K562 (cell line): ENCODE measurements at regions not wholly inside any gene's neighbourhood (a gene's known extent, or its start where the extent isn't known, plus 50 kb on each side); places are given as distances from the start of the nearest gene placed in this dataset.

Experiments used
- ATAC-seq: fragments of 200-7000 bp; cut with Tn5 transposase; 3 replicates; pipeline ENCODE4 v1.9.1; 2020; ENCODE audit warnings: moderate library complexity
- BruUV-seq: library from RNA; stranded (reverse); fragments of 400-500 nt; replicated peaks from 2 replicates; lab custom pipeline; 2021; lab: Mats Ljungman, UMichigan
- CTCF ChIA-PET: fragments of 300-600 bp; formaldehyde crosslinking; extraction: SDS; loops from one replicate; lab custom pipeline; 2021; ENCODE audit warnings: low intra/inter-chr PET ratio; lab: Yijun Ruan, JAX
- POLR2A ChIA-PET: fragments of 300-600, 350-650 bp; sonication (Branson Sonifier 250); formaldehyde crosslinking; extraction: SDS; loops from one replicate; lab custom pipeline; 2021; ENCODE audit warnings: antibody characterized with exemption, inconsistent platforms; lab: Yijun Ruan, JAX
- DNase-seq, 4 experiments: peaks; one replicate each; pipeline versions ENCODE4 v3.0.0 to v3.0.0-alpha.2; 2011 to 2018; ENCODE audit warnings: low spot score in 3 of 4, mixed read lengths in 3 of 4; ENCODE audit errors: extremely low read depth in 1 of 4
- FAIRE-seq: peaks from 2 replicates; lab custom pipeline; 2011; peaks lifted over from hg19 to GRCh38; lab: Jason Lieb, UNC
- H2AFZ ChIP-seq: 2 replicates; pipeline ENCODE4 v1.6.0; 2011; ENCODE audit warnings: low read depth, low read length, control low read depth, inconsistent platforms
- H3K27ac ChIP-seq: fragments of 200-600 bp; 3 replicates; pipeline ENCODE4 v1.8.0; 2011; ENCODE audit warnings: low read depth, mild to moderate bottlenecking, control low read depth, inconsistent platforms, low read length, moderate library complexity, mixed read lengths; ENCODE audit errors: extremely low read depth
- H3K27me3 ChIP-seq, 2 experiments: fragments of 300-600 bp in 1 of 2; 2 replicates in 1 of 2; 3 replicates in 1 of 2; pipeline versions ENCODE4 v1.6.0 to v1.8.0; 2011; ENCODE audit warnings: inconsistent platforms in 2 of 2, low read length in 2 of 2, mild to moderate bottlenecking in 1 of 2, mixed read lengths in 1 of 2, moderate library complexity in 1 of 2; ENCODE audit not compliant: control insufficient read depth in 2 of 2, insufficient read depth in 2 of 2
- H3K36me3 ChIP-seq: fragments of 300-600 bp; 3 replicates; pipeline ENCODE4 v1.8.0; 2011; ENCODE audit warnings: mild to moderate bottlenecking, low read length, inconsistent platforms; ENCODE audit not compliant: control insufficient read depth, insufficient read depth
- H3K4me1 ChIP-seq, 2 experiments: fragments of 200-600 bp in 1 of 2; replicated peaks in 1 of 2; 2 replicates in 1 of 2; 3 replicates in 1 of 2; pipeline versions ENCODE4 v1.5.1 to v1.8.0; 2011; ENCODE audit warnings: inconsistent platforms in 2 of 2, low read length in 2 of 2, mild to moderate bottlenecking in 1 of 2, mixed read lengths in 1 of 2, moderate library complexity in 1 of 2; ENCODE audit not compliant: control insufficient read depth in 2 of 2, insufficient read depth in 2 of 2
- H3K4me2 ChIP-seq: 2 replicates; pipeline ENCODE4 v1.6.1; 2011; ENCODE audit warnings: low read length, control low read depth, inconsistent platforms, mixed read lengths; ENCODE audit not compliant: insufficient read depth
- H3K4me3 ChIP-seq: fragments of 200-600 bp; sonication (generic), shearing (Covaris generic); 2 replicates; pipeline ENCODE4 v1.5.1; 2016; ENCODE audit warnings: control low read depth, inconsistent platforms
- H3K79me2 ChIP-seq: fragments of 200-600 bp; 3 replicates; pipeline ENCODE4 v1.8.0; 2011; ENCODE audit warnings: low read length, inconsistent platforms; ENCODE audit not compliant: control insufficient read depth, insufficient read depth
- H3K9ac ChIP-seq, 2 experiments: 2 replicates each; pipeline versions ENCODE4 v1.6.0 to v1.6.1; 2011; ENCODE audit warnings: low read depth in 2 of 2, low read length in 2 of 2, control low read depth in 1 of 2, inconsistent platforms in 1 of 2, mild to moderate bottlenecking in 1 of 2, mixed read lengths in 1 of 2; ENCODE audit not compliant: insufficient read depth in 1 of 2
- H3K9me1 ChIP-seq: one replicate; pipeline ENCODE4 v1.6.0; 2011; ENCODE audit warnings: inconsistent platforms, mild to moderate bottlenecking, low read length, moderate library complexity; ENCODE audit not compliant: control insufficient read depth, insufficient read depth
- H3K9me3 ChIP-seq: replicated peaks from 2 replicates; pipeline ENCODE4 v1.5.1; 2011; ENCODE audit warnings: low read depth, low read length, inconsistent platforms; ENCODE audit not compliant: control insufficient read depth, insufficient read depth
- H4K20me1 ChIP-seq: replicated peaks from 2 replicates; pipeline ENCODE4 v1.6.1; 2011; ENCODE audit warnings: low read length, inconsistent platforms, mixed read lengths; ENCODE audit not compliant: control insufficient read depth, insufficient read depth
- BDP1 ChIP-seq: IDR thresholded peaks from 3 replicates; pipeline ENCODE4 v1.6.1; 2011; ENCODE audit not compliant: insufficient read length, insufficient read depth
- BRD9 ChIP-seq: fragments of 450-650 bp; IDR thresholded peaks from 2 replicates; pipeline ENCODE4 v1.6.1; 2018; ENCODE audit warnings: low read depth; ENCODE audit not compliant: partially characterized antibody
- ESRRB ChIP-seq: fragments of 250-450 bp; sonication (Bioruptor Pico); IDR thresholded peaks from 2 replicates; pipeline ENCODE4 v1.5.0; 2020; ENCODE audit warnings: mild to moderate bottlenecking, moderate library complexity, borderline replicate concordance
- HDAC8 ChIP-seq: fragments of 450-650 bp; IDR thresholded peaks from 2 replicates; pipeline ENCODE4 v1.6.1; 2016; ENCODE audit warnings: mild to moderate bottlenecking, missing genetic modification characterization, moderate library complexity, missing compliant biosample characterization
- JUNB ChIP-seq: fragments of 450-650 bp; formaldehyde crosslinking; conservative IDR thresholded peaks from 2 replicates; pipeline ENCODE4 v1.4.0; 2020; ENCODE audit warnings: mild to moderate bottlenecking
- MTA2 ChIP-seq: fragments of 450-650 bp; IDR thresholded peaks from 2 replicates; pipeline ENCODE4 v1.6.1; 2016; ENCODE audit warnings: low read depth
- NR1H2 ChIP-seq: sonication (generic); formaldehyde crosslinking; IDR thresholded peaks from 2 replicates; pipeline ENCODE4 v1.4.0; 2020; ENCODE audit warnings: mild to moderate bottlenecking, missing genetic modification reagents
- NR2C1 ChIP-seq, 2 experiments: fragments of 450-650 bp; IDR thresholded peaks; 2 replicates each; pipeline ENCODE4 v1.6.1; 2017; ENCODE audit warnings: mild to moderate bottlenecking in 2 of 2, antibody characterized with exemption in 1 of 2, inconsistent platforms in 1 of 2, missing compliant biosample characterization in 1 of 2, missing genetic modification characterization in 1 of 2
- POLR2G ChIP-seq: fragments of 200-400 bp; formaldehyde crosslinking; IDR thresholded peaks from 2 replicates; pipeline ENCODE4 v1.6.1; 2017; ENCODE audit warnings: low read depth, mild to moderate bottlenecking, antibody characterized with exemption, low read length, moderate library complexity
- U2AF2 ChIP-seq: fragments of 200-400 bp; formaldehyde crosslinking; optimal IDR thresholded peaks from 2 replicates; pipeline ENCODE3; 2017; ENCODE audit warnings: low read depth, mild to moderate bottlenecking, low read length
- ZNF76 ChIP-seq: fragments of 250-450 bp; sonication (Bioruptor Pico); IDR thresholded peaks from 2 replicates; pipeline ENCODE4 v1.4.0; 2020; ENCODE audit warnings: mild to moderate bottlenecking, moderate library complexity, borderline replicate concordance
- WGBS: fragments of 100-300 bp; shearing (Covaris generic); methylation state at CpG from one replicate; pipeline ENCODE4 v1.1.6; 2016; ENCODE audit warnings: low coverage, mixed read lengths; ENCODE audit not compliant: insufficient coverage; ENCODE audit errors: missing lambda C conversion rate; 5-methylcytosine and 5-hydroxymethylcytosine counted together
- in situ Hi-C: fragments of 300-500 bp; cut with MboI; formaldehyde crosslinking; loops from 4 replicates; pipeline ENCODE4 v1.15.0; 2018; ENCODE audit warnings: inconsistent platforms, mixed read lengths
- intact Hi-C: fragments of 100-400 bp; cut with micrococcal nuclease; formaldehyde crosslinking; loops from 2 replicates; pipeline ENCODE4 v1.14.2; 2022
- TF ChIP-seq, protein P1 (sequence below): fragments of 250-450 bp; sonication (Bioruptor Pico); IDR thresholded peaks from 2 replicates; pipeline ENCODE4 v1.4.0; 2020
- TF ChIP-seq, protein P2 (sequence below): fragments of 250-450 bp; sonication (Bioruptor Pico); IDR thresholded peaks from 2 replicates; pipeline ENCODE4 v1.5.0; 2021; ENCODE audit warnings: mild to moderate bottlenecking, borderline replicate concordance
- TF ChIP-seq, protein P3 (sequence below): sonication (generic); formaldehyde crosslinking; IDR thresholded peaks from 2 replicates; pipeline ENCODE4 v1.8.0; 2022; ENCODE audit warnings: mild to moderate bottlenecking, missing genetic modification reagents

DNA sequence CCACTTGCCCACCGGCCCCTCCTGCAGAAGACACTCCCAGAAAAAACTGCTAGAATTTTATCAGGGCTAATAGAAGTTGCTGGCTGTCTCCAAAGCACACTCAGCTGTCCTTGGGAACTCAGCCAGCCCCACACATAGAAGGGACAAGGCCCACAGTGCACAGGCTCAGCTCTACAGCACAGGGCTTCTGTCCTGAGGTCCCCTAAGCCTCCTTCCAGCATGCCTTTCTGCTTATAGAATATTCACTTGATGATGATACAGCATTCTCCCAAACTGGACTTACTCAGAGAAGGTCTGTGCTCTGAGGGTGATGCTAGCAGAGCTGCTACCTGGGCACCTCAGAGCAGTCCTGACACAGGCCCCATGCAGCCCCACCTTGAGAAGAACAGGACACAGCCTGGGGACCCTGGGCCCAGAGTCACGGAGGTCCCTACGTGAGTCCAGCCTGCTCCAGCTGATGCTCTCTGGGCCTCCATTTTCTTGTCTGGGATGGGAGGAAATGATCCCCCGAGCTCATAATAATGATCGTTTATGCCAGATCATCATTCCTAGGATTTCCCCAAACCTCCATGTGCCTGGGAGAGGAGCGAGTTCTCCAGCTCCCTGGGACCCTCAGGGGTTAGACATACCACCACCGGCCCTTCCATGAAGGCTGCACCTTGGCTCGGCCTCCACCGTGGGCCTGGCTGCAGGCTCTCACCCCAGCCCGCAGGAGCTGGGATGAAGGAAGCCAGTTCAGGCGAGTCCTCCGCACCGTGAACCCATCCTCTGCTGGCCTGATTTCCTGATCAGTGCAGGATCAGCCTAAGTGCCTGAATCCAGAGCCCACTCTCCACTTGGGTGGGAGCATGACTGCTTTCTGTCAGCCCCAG lies 145.6 kb downstream of the ZNF248 start:
- no peaks in the 10 kb centered on the region for H3K9me3 ChIP-seq
- H3K4me1 ChIP-seq, result no peaks in the 10 kb centered on the region
- no peak for ATAC-seq
- WGBS, result 2% methylated on average over 13 of the region's 13 CpGs
- no peaks in the 10 kb centered on the region for H4K20me1 ChIP-seq
- no TSS peak for BruUV-seq
- ChIA-PET POLR2A (no interaction called here), CTCF (no interaction called here)
- no peaks in the 10 kb centered on the region for H3K36me3 ChIP-seq
- H3K9ac ChIP-seq, result no peak overlapping the region
- H3K27ac ChIP-seq, result no peak overlapping the region
- in situ Hi-C loops (no loop called here), intact Hi-C loops (no loop called here)
- no peaks in the 10 kb centered on the region for H3K9me1 ChIP-seq
- H3K4me3 ChIP-seq, result no peak overlapping the region
- H3K4me2 ChIP-seq, result no peak overlapping the region
- DNase-seq, result no peak
- no peaks in the 10 kb centered on the region for H3K79me2 ChIP-seq
- FAIRE-seq, result no peak
- no peak overlapping the region for H2AFZ ChIP-seq
- no peaks in the 10 kb centered on the region for H3K27me3 ChIP-seq
- TF ChIP-seq ZNF76, result no peak
- no peak for TF ChIP-seq JUNB
- no peak for TF ChIP-seq BRD9
- no peak for TF ChIP-seq U2AF2
- no peak for TF ChIP-seq NR1H2 (CRISPR knock-in tag)
- TF ChIP-seq POLR2G, result no peak
- TF ChIP-seq, protein P1, sequence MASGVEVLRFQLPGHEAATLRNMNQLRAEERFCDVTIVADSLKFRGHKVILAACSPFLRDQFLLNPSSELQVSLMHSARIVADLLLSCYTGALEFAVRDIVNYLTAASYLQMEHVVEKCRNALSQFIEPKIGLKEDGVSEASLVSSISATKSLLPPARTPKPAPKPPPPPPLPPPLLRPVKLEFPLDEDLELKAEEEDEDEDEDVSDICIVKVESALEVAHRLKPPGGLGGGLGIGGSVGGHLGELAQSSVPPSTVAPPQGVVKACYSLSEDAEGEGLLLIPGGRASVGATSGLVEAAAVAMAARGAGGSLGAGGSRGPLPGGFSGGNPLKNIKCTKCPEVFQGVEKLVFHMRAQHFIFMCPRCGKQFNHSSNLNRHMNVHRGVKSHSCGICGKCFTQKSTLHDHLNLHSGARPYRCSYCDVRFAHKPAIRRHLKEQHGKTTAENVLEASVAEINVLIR (CRISPR knock-in tag), result no peak
- no peak for TF ChIP-seq ESRRB (CRISPR knock-in tag)
- no peak for TF ChIP-seq BDP1
- TF ChIP-seq, protein P2, sequence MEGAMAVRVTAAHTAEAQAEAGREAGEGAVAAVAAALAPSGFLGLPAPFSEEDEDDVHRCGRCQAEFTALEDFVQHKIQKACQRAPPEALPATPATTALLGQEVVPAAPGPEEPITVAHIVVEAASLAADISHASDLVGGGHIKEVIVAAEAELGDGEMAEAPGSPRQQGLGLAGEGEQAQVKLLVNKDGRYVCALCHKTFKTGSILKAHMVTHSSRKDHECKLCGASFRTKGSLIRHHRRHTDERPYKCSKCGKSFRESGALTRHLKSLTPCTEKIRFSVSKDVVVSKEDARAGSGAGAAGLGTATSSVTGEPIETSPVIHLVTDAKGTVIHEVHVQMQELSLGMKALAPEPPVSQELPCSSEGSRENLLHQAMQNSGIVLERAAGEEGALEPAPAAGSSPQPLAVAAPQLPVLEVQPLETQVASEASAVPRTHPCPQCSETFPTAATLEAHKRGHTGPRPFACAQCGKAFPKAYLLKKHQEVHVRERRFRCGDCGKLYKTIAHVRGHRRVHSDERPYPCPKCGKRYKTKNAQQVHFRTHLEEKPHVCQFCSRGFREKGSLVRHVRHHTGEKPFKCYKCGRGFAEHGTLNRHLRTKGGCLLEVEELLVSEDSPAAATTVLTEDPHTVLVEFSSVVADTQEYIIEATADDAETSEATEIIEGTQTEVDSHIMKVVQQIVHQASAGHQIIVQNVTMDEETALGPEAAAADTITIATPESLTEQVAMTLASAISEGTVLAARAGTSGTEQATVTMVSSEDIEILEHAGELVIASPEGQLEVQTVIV (CRISPR knock-in tag), result no peak
- no peak for TF ChIP-seq HDAC8
- no peak for TF ChIP-seq MTA2
- no peak for TF ChIP-seq NR2C1 (IDR thresholded peaks at IDR 0.05)
- TF ChIP-seq NR2C1 (tag; IDR thresholded peaks at IDR 0.05), result no peak
- TF ChIP-seq, protein P3, sequence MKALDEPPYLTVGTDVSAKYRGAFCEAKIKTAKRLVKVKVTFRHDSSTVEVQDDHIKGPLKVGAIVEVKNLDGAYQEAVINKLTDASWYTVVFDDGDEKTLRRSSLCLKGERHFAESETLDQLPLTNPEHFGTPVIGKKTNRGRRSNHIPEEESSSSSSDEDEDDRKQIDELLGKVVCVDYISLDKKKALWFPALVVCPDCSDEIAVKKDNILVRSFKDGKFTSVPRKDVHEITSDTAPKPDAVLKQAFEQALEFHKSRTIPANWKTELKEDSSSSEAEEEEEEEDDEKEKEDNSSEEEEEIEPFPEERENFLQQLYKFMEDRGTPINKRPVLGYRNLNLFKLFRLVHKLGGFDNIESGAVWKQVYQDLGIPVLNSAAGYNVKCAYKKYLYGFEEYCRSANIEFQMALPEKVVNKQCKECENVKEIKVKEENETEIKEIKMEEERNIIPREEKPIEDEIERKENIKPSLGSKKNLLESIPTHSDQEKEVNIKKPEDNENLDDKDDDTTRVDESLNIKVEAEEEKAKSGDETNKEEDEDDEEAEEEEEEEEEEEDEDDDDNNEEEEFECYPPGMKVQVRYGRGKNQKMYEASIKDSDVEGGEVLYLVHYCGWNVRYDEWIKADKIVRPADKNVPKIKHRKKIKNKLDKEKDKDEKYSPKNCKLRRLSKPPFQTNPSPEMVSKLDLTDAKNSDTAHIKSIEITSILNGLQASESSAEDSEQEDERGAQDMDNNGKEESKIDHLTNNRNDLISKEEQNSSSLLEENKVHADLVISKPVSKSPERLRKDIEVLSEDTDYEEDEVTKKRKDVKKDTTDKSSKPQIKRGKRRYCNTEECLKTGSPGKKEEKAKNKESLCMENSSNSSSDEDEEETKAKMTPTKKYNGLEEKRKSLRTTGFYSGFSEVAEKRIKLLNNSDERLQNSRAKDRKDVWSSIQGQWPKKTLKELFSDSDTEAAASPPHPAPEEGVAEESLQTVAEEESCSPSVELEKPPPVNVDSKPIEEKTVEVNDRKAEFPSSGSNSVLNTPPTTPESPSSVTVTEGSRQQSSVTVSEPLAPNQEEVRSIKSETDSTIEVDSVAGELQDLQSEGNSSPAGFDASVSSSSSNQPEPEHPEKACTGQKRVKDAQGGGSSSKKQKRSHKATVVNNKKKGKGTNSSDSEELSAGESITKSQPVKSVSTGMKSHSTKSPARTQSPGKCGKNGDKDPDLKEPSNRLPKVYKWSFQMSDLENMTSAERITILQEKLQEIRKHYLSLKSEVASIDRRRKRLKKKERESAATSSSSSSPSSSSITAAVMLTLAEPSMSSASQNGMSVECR (CRISPR knock-in tag), result no peak
